Naive thymus-derived CD4-positive, alpha-beta T cell (primary cell): ENCODE measurements at regions not wholly inside any gene's neighbourhood (a gene's known extent, or its start where the extent isn't known, plus 50 kb on each side); places are given as distances from the start of the nearest gene placed in this dataset.

Experiments
- ATAC-seq: fragments of 150-1000 bp; cut with Tn5 transposase; 2 replicates; pipeline ENCODE4 v1.10.0; 2021; ENCODE audit warnings: mild to moderate bottlenecking, moderate library complexity
- CTCF ChIA-PET: fragments of 350-600 bp; sonication (Branson Sonifier 250); formaldehyde crosslinking; loops from one replicate; lab custom pipeline; 2021; ENCODE audit warnings: antibody characterized with exemption; lab: Charles Lee
- POLR2A ChIA-PET: fragments of 350-600 bp; sonication (Branson Sonifier 250); formaldehyde crosslinking; loops from one replicate; lab custom pipeline; 2021; ENCODE audit warnings: antibody characterized with exemption, inconsistent platforms; lab: Charles Lee
- DNase-seq, 9 donors: peaks; one replicate each; pipeline versions ENCODE4 v3.0.0 to v3.0.0-alpha.2; 2020 to 2022; ENCODE audit warnings: mixed read lengths in 1 of 9
- H3K27ac ChIP-seq: one replicate; pipeline ENCODE4 v1.7.0; 2013; ENCODE audit warnings: mild to moderate bottlenecking, low read depth, low read length, moderate library complexity
- H3K27me3 ChIP-seq, 2 donors: one replicate each; pipeline ENCODE4 v1.7.0; 2013; ENCODE audit warnings: low read length in 2 of 2, mild to moderate bottlenecking in 2 of 2, moderate library complexity in 2 of 2; ENCODE audit not compliant: control insufficient read depth in 2 of 2, insufficient read depth in 2 of 2
- H3K36me3 ChIP-seq, 3 experiments: 1 replicate in 2 of 3; 2 replicates in 1 of 3; pipeline ENCODE4 v1.7.0; 2013; ENCODE audit warnings: low read length in 3 of 3, mild to moderate bottlenecking in 3 of 3, moderate library complexity in 1 of 3; ENCODE audit not compliant: insufficient read depth in 3 of 3, control insufficient read depth in 2 of 3
- H3K4me1 ChIP-seq, 2 donors: one replicate each; pipeline ENCODE4 v1.7.0; 2013; ENCODE audit warnings: low read length in 2 of 2, mild to moderate bottlenecking in 2 of 2, moderate library complexity in 1 of 2; ENCODE audit not compliant: control insufficient read depth in 2 of 2, insufficient read depth in 2 of 2
- H3K4me3 ChIP-seq: 2 replicates; pipeline ENCODE4 v1.7.0; 2013; ENCODE audit warnings: mild to moderate bottlenecking, low read length
- H3K9me3 ChIP-seq, 3 experiments: 1 replicate in 2 of 3; 2 replicates in 1 of 3; pipeline ENCODE4 v1.7.0; 2013; ENCODE audit warnings: low read length in 3 of 3; ENCODE audit not compliant: control insufficient read depth in 2 of 3
- H3K27ac Mint-ChIP-seq, 9 donors: one replicate each; pipeline ENCODE4 v1.8.0; 2020 to 2022; ENCODE audit warnings: mixed read lengths in 9 of 9, mild to moderate bottlenecking in 8 of 9, moderate library complexity in 5 of 9, inconsistent platforms in 2 of 9
- H3K27me3 Mint-ChIP-seq, 5 donors: one replicate each; pipeline ENCODE4 v1.8.0; 2021 to 2022; ENCODE audit warnings: mixed read lengths in 5 of 5, mild to moderate bottlenecking in 1 of 5
- H3K36me3 Mint-ChIP-seq, 5 donors: one replicate each; pipeline ENCODE4 v1.8.0; 2020 to 2022; ENCODE audit warnings: mixed read lengths in 5 of 5, mild to moderate bottlenecking in 3 of 5, inconsistent platforms in 1 of 5
- H3K4me1 Mint-ChIP-seq, 7 donors: one replicate each; pipeline ENCODE4 v1.8.0; 2020 to 2022; ENCODE audit warnings: mixed read lengths in 7 of 7, mild to moderate bottlenecking in 3 of 7, inconsistent platforms in 1 of 7
- H3K4me3 Mint-ChIP-seq, 10 donors: one replicate each; pipeline ENCODE4 v1.8.0; 2020 to 2022; ENCODE audit warnings: mild to moderate bottlenecking in 10 of 10, mixed read lengths in 10 of 10, moderate library complexity in 6 of 10, inconsistent platforms in 2 of 10
- H3K9me3 Mint-ChIP-seq, 11 donors: one replicate each; pipeline ENCODE4 v1.8.0; 2020 to 2022; ENCODE audit warnings: mixed read lengths in 11 of 11, mild to moderate bottlenecking in 4 of 11, inconsistent platforms in 1 of 11, moderate library complexity in 1 of 11
- intact Hi-C, 2 donors: fragments of 100-400 bp; cut with micrococcal nuclease; formaldehyde crosslinking; loops; one replicate each; pipeline ENCODE4 v1.15.1; 2023

GRCh38 chr3:132821314-132821713 is 99.1 kb upstream of the NPHP3 start:
- H3K27me3 ChIP-seq: no peaks in the 10 kb centered on the region
- no peaks in the 10 kb centered on the region for H3K9me3 ChIP-seq
- Mint-ChIP-seq H3K4me3 (no peak overlapping the region), H3K9me3 (peaks cover 0 to 4% (median 0%) of the 10 kb centered on the region in 11 donors), H3K36me3 (no peaks in the 10 kb centered on the region), H3K4me1 (no peaks in the 10 kb centered on the region), H3K27me3 (peaks cover 0 to 37% (median 19%) of the 10 kb centered on the region in 5 donors), H3K27ac (no peak overlapping the region)
- no peak for DNase-seq
- CTCF ChIA-PET: no interaction called here
- no peaks in the 10 kb centered on the region for H3K36me3 ChIP-seq
- POLR2A ChIA-PET: no interaction called here
- no peak overlapping the region for H3K4me3 ChIP-seq
- H3K4me1 ChIP-seq: no peaks in the 10 kb centered on the region
- no peak for ATAC-seq
- no peak overlapping the region for H3K27ac ChIP-seq
- intact Hi-C loops: no loop called here

DNA sequence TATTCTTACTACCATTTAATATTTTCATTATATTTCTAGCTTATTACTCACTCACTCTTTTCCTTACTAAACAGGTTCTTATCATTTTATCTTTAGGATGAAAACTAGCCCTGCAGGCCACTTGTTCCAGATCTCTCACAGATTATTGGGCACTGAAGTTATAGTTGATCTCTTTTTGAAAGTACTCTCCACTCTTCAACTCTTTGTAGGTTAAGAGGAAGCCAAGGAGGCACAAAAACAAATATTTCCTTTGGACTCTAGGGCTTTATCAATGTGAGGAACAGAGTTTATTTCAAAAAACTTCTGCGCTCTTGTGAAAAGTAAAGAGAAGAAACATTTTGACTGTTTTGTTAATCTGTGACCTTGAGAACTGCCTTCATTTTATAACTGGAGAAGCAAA is 96.0 kb upstream of the NPHP3 start:
- H3K36me3 Mint-ChIP-seq: peaks cover 0 to 2% (median 0%) of the 10 kb centered on the region in 5 donors
- Histone ChIP-seq H3K4me1 (no peaks in the 10 kb centered on the region), H3K9me3 (no peaks in the 10 kb centered on the region), H3K27me3 (no peaks in the 10 kb centered on the region), H3K27ac (no peak overlapping the region), H3K4me3 (no peak overlapping the region), H3K36me3 (no peaks in the 10 kb centered on the region)
- ChIA-PET POLR2A (no interaction called here), CTCF (no interaction called here)
- H3K4me1 Mint-ChIP-seq: no peaks in the 10 kb centered on the region
- H3K27ac Mint-ChIP-seq: no peak overlapping the region
- H3K27me3 Mint-ChIP-seq: peaks cover 0 to 33% (median 20%) of the 10 kb centered on the region in 5 donors
- H3K4me3 Mint-ChIP-seq: no peak overlapping the region
- ATAC-seq: no peak
- intact Hi-C loops: no loop called here
- peaks cover 0 to 4% (median 2%) of the 10 kb centered on the region in 11 donors for H3K9me3 Mint-ChIP-seq
- DNase-seq: no peak

- POLR2A ChIA-PET: no interaction called here
- no peaks in the 10 kb centered on the region for H3K36me3 ChIP-seq
- no peak overlapping the region for H3K4me3 ChIP-seq
- H3K4me1 Mint-ChIP-seq: no peaks in the 10 kb centered on the region
- H3K4me3 Mint-ChIP-seq: no peak overlapping the region
- CTCF ChIA-PET: no interaction called here
- H3K36me3 Mint-ChIP-seq: peaks cover 0 to 4% (median 0%) of the 10 kb centered on the region in 5 donors
- DNase-seq: no peak
- peaks cover 0 to 7% (median 5%) of the 10 kb centered on the region in 11 donors for H3K9me3 Mint-ChIP-seq
- no peak for ATAC-seq
- no peaks in the 10 kb centered on the region for H3K4me1 ChIP-seq
- intact Hi-C loops: no loop called here
- no peaks in the 10 kb centered on the region for H3K9me3 ChIP-seq
- no peak overlapping the region for H3K27ac ChIP-seq
- no peak overlapping the region for H3K27ac Mint-ChIP-seq
- peaks cover 0 to 33% (median 23%) of the 10 kb centered on the region in 5 donors for H3K27me3 Mint-ChIP-seq
- no peaks in the 10 kb centered on the region for H3K27me3 ChIP-seq
Measured at GRCh38 chr3:132817646-132818177, 95.5 kb upstream of the NPHP3 start.

DNA sequence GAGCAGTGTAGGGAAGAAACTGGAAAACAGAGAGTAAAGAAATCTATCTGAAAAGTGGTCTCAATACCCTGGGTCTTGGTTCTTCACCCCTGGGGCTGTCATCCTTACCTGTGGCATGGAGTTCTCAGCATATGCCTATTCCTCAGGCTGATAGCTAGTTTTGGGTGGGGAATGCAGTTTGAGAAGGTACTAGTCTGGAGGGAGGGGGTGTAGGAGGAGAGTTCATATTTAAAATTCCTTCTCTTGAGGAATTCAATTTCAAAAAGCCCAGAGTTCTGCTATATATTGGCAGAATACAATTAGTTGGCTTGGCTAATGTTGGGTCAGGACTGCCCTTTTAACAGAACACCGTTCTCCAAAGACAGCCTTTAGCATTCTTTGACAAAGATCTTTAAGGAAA is 82.9 kb upstream of the NPHP3 start:
- H3K4me3 ChIP-seq: no peak overlapping the region
- Mint-ChIP-seq H3K27ac (no peak overlapping the region), H3K4me3 (no peak overlapping the region), H3K27me3 (peaks cover 0 to 5% (median 0%) of the 10 kb centered on the region in 5 donors), H3K9me3 (peaks cover 0 to 2% (median 0%) of the 10 kb centered on the region in 11 donors), H3K36me3 (no peaks in the 10 kb centered on the region), H3K4me1 (no peaks in the 10 kb centered on the region)
- H3K27ac ChIP-seq: no peak overlapping the region
- no peak for ATAC-seq
- CTCF ChIA-PET: interaction anchor here (0.5 kb wide), 1 partner anchor 25 kb away, joined by 3 read pairs; no protein-coding TSS in a partner anchor
- H3K27me3 ChIP-seq: no peaks in the 10 kb centered on the region
- H3K36me3 ChIP-seq: no peaks in the 10 kb centered on the region
- no peak for DNase-seq
- no peaks in the 10 kb centered on the region for H3K4me1 ChIP-seq
- POLR2A ChIA-PET: no interaction called here
- intact Hi-C loops: no loop called here
- H3K9me3 ChIP-seq: no peaks in the 10 kb centered on the region

DNA sequence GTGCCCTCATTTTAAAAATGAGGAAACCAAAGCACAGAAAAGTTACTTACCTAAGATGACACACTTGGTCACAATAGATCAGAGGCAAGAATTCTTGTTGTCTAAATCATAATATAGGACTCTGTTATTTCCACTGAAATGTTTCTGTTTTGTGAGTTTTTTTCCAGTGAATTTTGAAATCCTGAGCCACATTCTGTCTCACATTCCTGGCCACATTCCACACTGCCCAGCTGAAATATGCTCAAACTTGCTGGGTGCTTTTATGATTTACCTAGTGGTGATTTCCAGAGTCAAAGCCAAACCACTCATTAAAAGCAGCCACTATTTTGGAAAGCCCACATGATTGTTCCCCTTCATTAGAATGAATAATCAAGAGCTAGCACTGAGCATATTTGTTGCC is 82.3 kb upstream of the NPHP3 start:
- Histone ChIP-seq H3K27ac (no peak overlapping the region), H3K9me3 (no peaks in the 10 kb centered on the region), H3K4me1 (no peaks in the 10 kb centered on the region), H3K27me3 (no peaks in the 10 kb centered on the region), H3K36me3 (no peaks in the 10 kb centered on the region), H3K4me3 (no peak overlapping the region)
- ChIA-PET CTCF (interaction anchor here (0.5 kb wide), 1 partner anchor 25 kb away, joined by 3 read pairs; no protein-coding TSS in a partner anchor), POLR2A (no interaction called here)
- Mint-ChIP-seq H3K9me3 (peaks cover 0 to 4% (median 0%) of the 10 kb centered on the region in 11 donors), H3K27ac (no peak overlapping the region), H3K4me3 (no peak overlapping the region), H3K36me3 (no peaks in the 10 kb centered on the region), H3K4me1 (no peaks in the 10 kb centered on the region), H3K27me3 (peaks cover 0 to 5% (median 0%) of the 10 kb centered on the region in 5 donors)
- intact Hi-C loops: no loop called here
- ATAC-seq (no peak), DNase-seq (no peak)

GRCh38 chr3:132803889-132804288 is 81.7 kb upstream of the NPHP3 start:
- Mint-ChIP-seq H3K36me3 (no peaks in the 10 kb centered on the region), H3K4me1 (no peaks in the 10 kb centered on the region), H3K27ac (no peak overlapping the region), H3K4me3 (no peak overlapping the region), H3K9me3 (peaks cover 0 to 4% (median 0%) of the 10 kb centered on the region in 11 donors), H3K27me3 (peaks cover 0 to 5% (median 0%) of the 10 kb centered on the region in 5 donors)
- ATAC-seq (no peak), DNase-seq (no peak)
- no peak overlapping the region for H3K4me3 ChIP-seq
- ChIA-PET CTCF (no interaction called here), POLR2A (no interaction called here)
- intact Hi-C loops: no loop called here
- H3K36me3 ChIP-seq: no peaks in the 10 kb centered on the region
- H3K4me1 ChIP-seq: no peaks in the 10 kb centered on the region
- H3K9me3 ChIP-seq: no peaks in the 10 kb centered on the region
- H3K27me3 ChIP-seq: no peaks in the 10 kb centered on the region
- H3K27ac ChIP-seq: no peak overlapping the region

DNA sequence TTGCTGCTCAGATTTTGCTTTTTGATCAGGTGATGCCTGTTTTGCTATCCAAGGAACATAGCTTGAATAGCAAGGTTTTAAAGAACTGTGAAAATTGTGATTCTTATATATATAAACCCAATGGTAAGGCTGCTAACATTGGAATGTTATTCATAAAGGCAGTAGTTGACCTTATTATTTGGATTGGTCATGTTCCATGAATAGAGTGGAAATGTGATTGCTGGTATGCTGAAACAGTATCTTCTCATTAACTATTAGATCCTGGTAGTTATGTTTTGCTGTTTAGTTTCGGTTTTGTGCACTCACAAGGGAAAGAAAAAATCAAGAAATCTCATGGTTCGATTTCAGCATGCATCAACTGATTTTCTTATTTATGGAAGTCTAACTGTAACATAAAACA is 78.7 kb upstream of the NPHP3 start:
- Histone ChIP-seq H3K4me3 (no peak overlapping the region), H3K9me3 (no peaks in the 10 kb centered on the region), H3K27ac (no peak overlapping the region), H3K4me1 (no peaks in the 10 kb centered on the region), H3K36me3 (no peaks in the 10 kb centered on the region), H3K27me3 (no peaks in the 10 kb centered on the region)
- no peak for ATAC-seq
- H3K4me3 Mint-ChIP-seq: no peak overlapping the region
- intact Hi-C loops: no loop called here
- no peaks in the 10 kb centered on the region for H3K4me1 Mint-ChIP-seq
- H3K27ac Mint-ChIP-seq: no peak overlapping the region
- no peak for DNase-seq
- H3K36me3 Mint-ChIP-seq: no peaks in the 10 kb centered on the region
- H3K9me3 Mint-ChIP-seq: peaks cover 0 to 4% (median 0%) of the 10 kb centered on the region in 11 donors
- ChIA-PET CTCF (no interaction called here), POLR2A (no interaction called here)
- H3K27me3 Mint-ChIP-seq: peaks cover 0 to 4% (median 0%) of the 10 kb centered on the region in 5 donors
